ENCODE measurements at regions not wholly inside any gene's neighbourhood (a gene's known extent, or its start where the extent isn't known, plus 50 kb on each side); places are given as distances from the start of the nearest gene placed in this dataset.

DNA sequence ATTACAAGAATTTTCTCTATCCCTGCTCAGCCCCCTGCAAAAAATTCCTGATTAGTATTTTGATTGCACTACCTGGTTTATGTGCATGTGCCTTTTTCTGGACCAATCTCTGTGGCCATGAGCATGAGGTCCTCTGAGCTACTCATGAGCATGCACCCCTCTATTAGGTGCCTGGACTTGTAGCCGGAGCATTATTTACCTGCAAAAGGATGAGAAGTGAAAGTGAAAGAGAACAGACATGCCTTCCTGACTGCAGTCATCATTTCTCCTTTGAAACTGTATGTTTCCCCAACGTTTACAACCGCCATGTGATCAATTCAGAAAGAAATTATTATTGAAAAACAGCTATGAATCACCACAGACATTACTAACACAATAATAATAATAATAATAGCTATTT, 1008.8 kb downstream of the ROBO2 start:
- Histone ChIP-seq H3K36me3 (no peaks in the 10 kb centered on the region), H3K27ac (no peak overlapping the region), H3K4me3 (no peak overlapping the region), H3K27me3 (no peaks in the 10 kb centered on the region), H3K4me1 (no peaks in the 10 kb centered on the region), H3K9me3 (no peaks in the 10 kb centered on the region)
- ATAC-seq (ENCODE audit: low FRiP score in 2 of 2): no peak
- TF ChIP-seq, protein P1, sequence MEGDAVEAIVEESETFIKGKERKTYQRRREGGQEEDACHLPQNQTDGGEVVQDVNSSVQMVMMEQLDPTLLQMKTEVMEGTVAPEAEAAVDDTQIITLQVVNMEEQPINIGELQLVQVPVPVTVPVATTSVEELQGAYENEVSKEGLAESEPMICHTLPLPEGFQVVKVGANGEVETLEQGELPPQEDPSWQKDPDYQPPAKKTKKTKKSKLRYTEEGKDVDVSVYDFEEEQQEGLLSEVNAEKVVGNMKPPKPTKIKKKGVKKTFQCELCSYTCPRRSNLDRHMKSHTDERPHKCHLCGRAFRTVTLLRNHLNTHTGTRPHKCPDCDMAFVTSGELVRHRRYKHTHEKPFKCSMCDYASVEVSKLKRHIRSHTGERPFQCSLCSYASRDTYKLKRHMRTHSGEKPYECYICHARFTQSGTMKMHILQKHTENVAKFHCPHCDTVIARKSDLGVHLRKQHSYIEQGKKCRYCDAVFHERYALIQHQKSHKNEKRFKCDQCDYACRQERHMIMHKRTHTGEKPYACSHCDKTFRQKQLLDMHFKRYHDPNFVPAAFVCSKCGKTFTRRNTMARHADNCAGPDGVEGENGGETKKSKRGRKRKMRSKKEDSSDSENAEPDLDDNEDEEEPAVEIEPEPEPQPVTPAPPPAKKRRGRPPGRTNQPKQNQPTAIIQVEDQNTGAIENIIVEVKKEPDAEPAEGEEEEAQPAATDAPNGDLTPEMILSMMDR (IDR thresholded peaks at IDR 0.05): no peak
- TF ChIP-seq POLR2A (IDR thresholded peaks at IDR 0.05) (no peak), POLR2AphosphoS5 (IDR thresholded peaks at IDR 0.05) (no peak), EP300 (IDR thresholded peaks at IDR 0.05) (no peak)
- DNase-seq: no peak
- WGBS, 2 donors: 47 to 67% methylated on average over 3 of the region's 3 CpGs

DNA sequence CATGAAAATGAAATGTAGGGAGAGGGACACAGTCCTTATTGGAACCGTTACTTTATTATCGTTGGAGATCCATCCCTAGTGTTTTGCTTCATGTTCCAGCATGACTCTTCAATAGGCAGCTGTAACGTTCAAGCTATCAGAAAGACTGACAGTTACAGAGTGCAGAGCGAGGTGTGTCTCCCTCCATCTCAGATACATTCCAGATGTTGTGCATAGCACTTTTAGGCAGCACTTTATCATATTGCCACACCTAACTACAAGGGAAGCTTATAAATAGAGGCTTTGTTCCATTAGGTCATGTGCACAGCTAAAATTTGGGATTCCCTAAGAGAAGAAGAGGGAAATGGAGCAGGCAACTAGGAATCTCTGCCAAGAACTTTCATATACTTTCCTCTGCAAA, 1009.6 kb downstream of the ROBO2 start:
- no peak overlapping the region for H3K27ac ChIP-seq
- no peak for DNase-seq

DNA sequence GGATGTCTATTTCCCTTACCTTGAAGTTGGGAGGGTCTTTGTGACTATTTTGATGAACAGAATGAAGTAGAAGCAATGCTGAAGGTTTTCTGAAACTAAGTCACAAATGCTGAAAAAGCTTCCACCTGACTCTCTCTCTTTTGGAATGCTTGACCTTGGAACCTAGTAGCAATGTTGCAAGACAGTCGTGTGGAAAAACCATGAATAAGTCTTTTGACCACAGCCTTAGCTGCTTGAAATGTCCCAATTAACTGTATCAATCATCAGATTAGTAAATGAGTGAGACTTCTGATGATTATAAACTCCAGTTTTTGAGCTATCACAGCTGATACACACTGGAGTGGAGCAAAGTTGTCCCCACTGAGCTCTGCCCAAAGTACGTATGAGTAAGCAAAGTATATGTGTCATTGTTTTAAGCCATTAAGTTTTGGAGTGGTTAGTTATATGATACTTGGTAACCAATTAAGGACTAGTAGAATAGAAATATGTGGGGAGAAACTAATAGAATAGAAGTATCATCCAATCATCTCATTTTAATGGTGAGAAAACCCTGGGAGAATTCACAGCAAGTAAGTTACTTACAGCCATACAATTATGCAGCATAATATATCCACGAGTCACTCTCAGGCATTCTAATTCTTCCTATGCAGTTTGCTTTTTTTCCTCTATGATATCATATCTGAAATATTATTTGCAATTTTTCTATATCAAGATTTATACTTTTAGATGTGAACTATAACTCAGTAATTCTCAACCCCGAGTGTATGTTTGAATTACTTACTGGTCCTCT, 1010.6 kb downstream of the ROBO2 start:
- Histone ChIP-seq H3K4me3 (no peak overlapping the region), H3K27me3 (no peaks in the 10 kb centered on the region), H3K36me3 (no peaks in the 10 kb centered on the region), H3K4me1 (no peaks in the 10 kb centered on the region), H3K9me3 (no peaks in the 10 kb centered on the region), H3K27ac (no peak overlapping the region)
- no peak for ATAC-seq (ENCODE audit: low FRiP score in 2 of 2)
- WGBS, 2 donors: 75 to 76% methylated on average over 4 of the region's 4 CpGs
- DNase-seq: no peak
- TF ChIP-seq POLR2AphosphoS5 (IDR thresholded peaks at IDR 0.05) (no peak), POLR2A (IDR thresholded peaks at IDR 0.05) (no peak), EP300 (IDR thresholded peaks at IDR 0.05) (no peak)
- TF ChIP-seq, protein P1 (IDR thresholded peaks at IDR 0.05): no peak

More for the DNA sequence above, 1009.6 kb downstream of the ROBO2 start:
- H3K4me1 ChIP-seq: no peaks in the 10 kb centered on the region
- TF ChIP-seq, protein P1 (IDR thresholded peaks at IDR 0.05): no peak
- TF ChIP-seq EP300 (IDR thresholded peaks at IDR 0.05): no peak
- no peak for TF ChIP-seq POLR2AphosphoS5 (IDR thresholded peaks at IDR 0.05)
- TF ChIP-seq POLR2A (IDR thresholded peaks at IDR 0.05): no peak
- no peak overlapping the region for H3K4me3 ChIP-seq
- no peaks in the 10 kb centered on the region for H3K36me3 ChIP-seq
- 64 to 77% methylated on average over 4 of the region's 4 CpGs for WGBS, 2 donors
- H3K9me3 ChIP-seq: no peaks in the 10 kb centered on the region
- H3K27me3 ChIP-seq: no peaks in the 10 kb centered on the region
- no peak for ATAC-seq (ENCODE audit: low FRiP score in 2 of 2)

DNA sequence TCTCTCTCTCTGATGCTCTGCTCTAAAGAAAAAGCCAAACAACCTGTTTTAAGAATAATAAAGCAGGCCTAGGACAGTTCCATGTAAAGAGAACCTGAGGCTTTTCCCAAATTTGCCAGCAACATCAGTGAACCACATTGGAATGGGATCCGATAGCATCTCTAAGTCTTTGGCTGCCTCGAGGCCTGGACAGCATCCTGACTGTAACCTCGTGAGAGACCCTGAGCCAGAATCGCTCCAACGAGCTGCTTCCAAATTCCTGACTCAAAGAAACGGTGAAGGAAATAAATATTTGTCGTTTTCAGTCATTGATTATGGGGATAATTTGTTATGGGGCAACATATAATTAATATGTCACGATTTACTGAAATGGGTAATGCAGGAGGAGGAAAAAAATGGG, 1012.8 kb downstream of the ROBO2 start:
- Histone ChIP-seq H3K4me3 (no peak overlapping the region), H3K9me3 (no peaks in the 10 kb centered on the region), H3K27me3 (no peaks in the 10 kb centered on the region), H3K27ac (no peak overlapping the region), H3K4me1 (no peaks in the 10 kb centered on the region), H3K36me3 (no peaks in the 10 kb centered on the region)
- TF ChIP-seq, protein P1 (IDR thresholded peaks at IDR 0.05): no peak
- TF ChIP-seq EP300 (IDR thresholded peaks at IDR 0.05): no peak
- no peak for TF ChIP-seq POLR2A (IDR thresholded peaks at IDR 0.05)
- no peak for TF ChIP-seq POLR2AphosphoS5 (IDR thresholded peaks at IDR 0.05)
- DNase-seq (no peak), ATAC-seq (ENCODE audit: low FRiP score in 2 of 2) (no peak)
- WGBS, 2 donors: 75 to 79% methylated on average over 8 of the region's 8 CpGs

DNA sequence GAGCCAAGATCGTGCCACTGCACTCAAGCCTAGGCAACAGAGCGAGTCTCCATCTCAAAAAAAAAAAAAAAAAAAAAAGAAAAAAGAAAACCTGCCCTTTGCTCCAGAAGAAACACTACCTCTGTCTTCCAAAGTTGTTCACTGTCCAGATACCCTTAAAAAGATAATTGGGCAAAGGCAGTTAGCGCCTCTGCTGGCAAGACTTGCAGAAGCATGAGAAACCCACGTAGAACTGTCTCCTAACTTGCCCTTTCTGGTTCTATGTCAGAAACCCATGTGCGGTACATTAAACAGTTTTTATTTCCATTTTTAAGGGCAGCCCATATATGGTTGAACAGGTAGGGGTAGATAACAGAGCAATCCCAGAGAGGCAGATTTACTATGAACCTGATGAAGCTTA, 1026.4 kb downstream of the ROBO2 start:
- Histone ChIP-seq H3K4me1 (no peaks in the 10 kb centered on the region), H3K9me3 (no peaks in the 10 kb centered on the region), H3K36me3 (no peaks in the 10 kb centered on the region), H3K27ac (no peak overlapping the region), H3K4me3 (no peak overlapping the region), H3K27me3 (no peaks in the 10 kb centered on the region)
- WGBS, 2 donors: 87 to 92% methylated on average over 5 of the region's 5 CpGs
- TF ChIP-seq, protein P1 (IDR thresholded peaks at IDR 0.05): no peak
- TF ChIP-seq POLR2A (IDR thresholded peaks at IDR 0.05): no peak
- no peak for TF ChIP-seq POLR2AphosphoS5 (IDR thresholded peaks at IDR 0.05)
- TF ChIP-seq EP300 (IDR thresholded peaks at IDR 0.05): no peak
- DNase-seq (no peak), ATAC-seq (ENCODE audit: low FRiP score in 2 of 2) (no peak)

Data from upper lobe of left lung (tissue), 6 donors.